ENCODE measurements at regions not wholly inside any gene's neighbourhood (a gene's known extent, or its start where the extent isn't known, plus 50 kb on each side); places are given as distances from the start of the nearest gene placed in this dataset.

- TF ChIP-seq CTCF (IDR thresholded peaks at IDR 0.05), result no peak
- no peak for TF ChIP-seq POLR2A (IDR thresholded peaks at IDR 0.05)
These were observed 244.4 kb downstream of the FOXA2 start for GRCh38 chr20:22339946-22340345.

Measured in breast epithelium (tissue), 3 donors.